ENCODE measurements at regions not wholly inside any gene's neighbourhood (a gene's known extent, or its start where the extent isn't known, plus 50 kb on each side); places are given as distances from the start of the nearest gene placed in this dataset.

GRCh38 chr5:68407311-68408239 lies 192.0 kb downstream of the PIK3R1 start:
- Histone ChIP-seq H3K36me3 (ENCODE audit: insufficient read depth, low read length) (no peaks in the 10 kb centered on the region), H3K4me3 (ENCODE audit: low read length) (no peak overlapping the region), H3K27me3 (ENCODE audit: control insufficient read depth in 1 of 2, insufficient read depth in 2 of 2, low read length in 2 of 2) (no peaks in the 10 kb centered on the region), H3K9me3 (ENCODE audit: control insufficient read depth in 1 of 2, insufficient read depth in 1 of 2, low read length in 2 of 2) (no peaks in the 10 kb centered on the region), H3K27ac (ENCODE audit: low read depth in 1 of 2, low read length in 2 of 2) (no peak overlapping the region), H3K4me1 (ENCODE audit: insufficient read depth, low read length) (peaks cover 14% of the 10 kb centered on the region)
- intact Hi-C loops (cut with DNase I, micrococcal nuclease), result no loop called here
- no peak for TF ChIP-seq CTCF (IDR thresholded peaks at IDR 0.05)
- ChIA-PET CTCF (no interaction called here), POLR2A (no interaction called here)
- peaks cover 18% of the 10 kb centered on the region for H3K4me1 Mint-ChIP-seq (ENCODE audit: low read depth)
- H3K27ac Mint-ChIP-seq, result peak overlapping the region; percentile 2
- no peaks in the 10 kb centered on the region for H3K27me3 Mint-ChIP-seq
- no peak for ATAC-seq (ENCODE audit: poor library complexity)
- peak in 1 of 14 experiments; percentile 22 for DNase-seq
- no peak overlapping the region for H3K4me3 Mint-ChIP-seq
- H3K36me3 Mint-ChIP-seq (ENCODE audit: low read depth), result no peaks in the 10 kb centered on the region
- no peaks in the 10 kb centered on the region for H3K9me3 Mint-ChIP-seq

GRCh38 chr5:68408345-68408871 lies 192.9 kb downstream of the PIK3R1 start:
- Mint-ChIP-seq H3K27me3 (no peaks in the 10 kb centered on the region), H3K27ac (no peak overlapping the region), H3K36me3 (ENCODE audit: low read depth) (no peaks in the 10 kb centered on the region), H3K9me3 (no peaks in the 10 kb centered on the region), H3K4me1 (ENCODE audit: low read depth) (peaks cover 18% of the 10 kb centered on the region), H3K4me3 (no peak overlapping the region)
- Histone ChIP-seq H3K4me3 (ENCODE audit: low read length) (no peak overlapping the region), H3K9me3 (ENCODE audit: control insufficient read depth in 1 of 2, insufficient read depth in 1 of 2, low read length in 2 of 2) (no peaks in the 10 kb centered on the region), H3K27me3 (ENCODE audit: control insufficient read depth in 1 of 2, insufficient read depth in 2 of 2, low read length in 2 of 2) (no peaks in the 10 kb centered on the region), H3K4me1 (ENCODE audit: insufficient read depth, low read length) (peaks cover 14% of the 10 kb centered on the region), H3K27ac (ENCODE audit: low read depth in 1 of 2, low read length in 2 of 2) (no peak overlapping the region), H3K36me3 (ENCODE audit: insufficient read depth, low read length) (no peaks in the 10 kb centered on the region)
- ChIA-PET POLR2A (no interaction called here), CTCF (interaction anchor here (0.6 kb wide), 1 partner anchor 467 kb away, joined by 3 read pairs; no protein-coding TSS in a partner anchor)
- intact Hi-C loops (cut with DNase I, micrococcal nuclease), result no loop called here
- no peak for TF ChIP-seq CTCF (IDR thresholded peaks at IDR 0.05)
- no peak for DNase-seq
- ATAC-seq (ENCODE audit: poor library complexity), result no peak

GRCh38 chr5:68409259-68409658 lies 193.7 kb downstream of the PIK3R1 start:
- H3K4me3 ChIP-seq (ENCODE audit: low read length), result no peak overlapping the region
- Mint-ChIP-seq H3K27ac (no peak overlapping the region), H3K9me3 (no peaks in the 10 kb centered on the region), H3K36me3 (ENCODE audit: low read depth) (no peaks in the 10 kb centered on the region), H3K4me1 (ENCODE audit: low read depth) (peaks cover 18% of the 10 kb centered on the region), H3K27me3 (no peaks in the 10 kb centered on the region), H3K4me3 (no peak overlapping the region)
- no peak for DNase-seq
- peaks cover 14% of the 10 kb centered on the region for H3K4me1 ChIP-seq (ENCODE audit: insufficient read depth, low read length)
- CTCF ChIA-PET, result no interaction called here
- no peak for TF ChIP-seq CTCF (IDR thresholded peaks at IDR 0.05)
- ATAC-seq (ENCODE audit: poor library complexity), result no peak
- H3K9me3 ChIP-seq (ENCODE audit: control insufficient read depth in 1 of 2, insufficient read depth in 1 of 2, low read length in 2 of 2), result no peaks in the 10 kb centered on the region
- POLR2A ChIA-PET, result no interaction called here
- no peak overlapping the region for H3K27ac ChIP-seq (ENCODE audit: low read depth in 1 of 2, low read length in 2 of 2)
- H3K36me3 ChIP-seq (ENCODE audit: insufficient read depth, low read length), result no peaks in the 10 kb centered on the region
- intact Hi-C loops (cut with DNase I, micrococcal nuclease), result no loop called here
- no peaks in the 10 kb centered on the region for H3K27me3 ChIP-seq (ENCODE audit: control insufficient read depth in 1 of 2, insufficient read depth in 2 of 2, low read length in 2 of 2)

All from CD4-positive, alpha-beta T cell (primary cell).